Lower leg skin (tissue), 3 donors: ENCODE measurements at regions not wholly inside any gene's neighbourhood (a gene's known extent, or its start where the extent isn't known, plus 50 kb on each side); places are given as distances from the start of the nearest gene placed in this dataset.

Experiments used
- CTCF ChIP-seq, 3 donors: fragments of 450-650 bp; IDR thresholded peaks; one replicate each; pipeline ENCODE4 v1.5.1; 2016; ENCODE audit warnings: antibody characterized with exemption in 3 of 3, mild to moderate bottlenecking in 3 of 3, moderate library complexity in 2 of 3
- POLR2A ChIP-seq, 2 donors: fragments of 450-650 bp; IDR thresholded peaks; one replicate each; pipeline ENCODE4 v1.6.1; 2016 to 2017; ENCODE audit warnings: antibody characterized with exemption in 2 of 2, mild to moderate bottlenecking in 1 of 2, moderate library complexity in 1 of 2

- TF ChIP-seq CTCF (IDR thresholded peaks at IDR 0.05), result no peak
- no peak for TF ChIP-seq POLR2A (IDR thresholded peaks at IDR 0.05)
These were observed 127.5 kb upstream of the SUCLG2 start for GRCh38 chr3:67781871-67782270.
